ENCODE measurements at regions not wholly inside any gene's neighbourhood (a gene's known extent, or its start where the extent isn't known, plus 50 kb on each side); places are given as distances from the start of the nearest gene placed in this dataset.

GRCh38 chr18:40017021-40017420, 1938.0 kb upstream of the PIK3C3 start:
- no peak overlapping the region for H2AFZ ChIP-seq (ENCODE audit: low read depth, low read length, severe bottlenecking)
- 0 out of 2 replicates have a peak, but pooled peaks cover 7% of the 10 kb centered on the region for H3K9me3 ChIP-seq (ENCODE audit: insufficient read depth, low read length)
- no peaks in the 10 kb centered on the region for H3K79me2 ChIP-seq (ENCODE audit: insufficient read depth, low read length)
- no peaks in the 10 kb centered on the region for H3K36me3 ChIP-seq (ENCODE audit: low read length)
- H3K4me2 ChIP-seq (ENCODE audit: low read depth, low read length, poor library complexity, severe bottlenecking): no peak overlapping the region
- H3K9ac ChIP-seq (ENCODE audit: low read length): no peak overlapping the region
- H3K4me3 ChIP-seq (ENCODE audit: insufficient read depth, low read length, poor library complexity, severe bottlenecking): no peak overlapping the region
- no peak overlapping the region for H3K27ac ChIP-seq (ENCODE audit: low read depth, low read length)
- no peaks in the 10 kb centered on the region for H3F3A ChIP-seq (ENCODE audit: insufficient read depth)
- TF ChIP-seq, protein P1, sequence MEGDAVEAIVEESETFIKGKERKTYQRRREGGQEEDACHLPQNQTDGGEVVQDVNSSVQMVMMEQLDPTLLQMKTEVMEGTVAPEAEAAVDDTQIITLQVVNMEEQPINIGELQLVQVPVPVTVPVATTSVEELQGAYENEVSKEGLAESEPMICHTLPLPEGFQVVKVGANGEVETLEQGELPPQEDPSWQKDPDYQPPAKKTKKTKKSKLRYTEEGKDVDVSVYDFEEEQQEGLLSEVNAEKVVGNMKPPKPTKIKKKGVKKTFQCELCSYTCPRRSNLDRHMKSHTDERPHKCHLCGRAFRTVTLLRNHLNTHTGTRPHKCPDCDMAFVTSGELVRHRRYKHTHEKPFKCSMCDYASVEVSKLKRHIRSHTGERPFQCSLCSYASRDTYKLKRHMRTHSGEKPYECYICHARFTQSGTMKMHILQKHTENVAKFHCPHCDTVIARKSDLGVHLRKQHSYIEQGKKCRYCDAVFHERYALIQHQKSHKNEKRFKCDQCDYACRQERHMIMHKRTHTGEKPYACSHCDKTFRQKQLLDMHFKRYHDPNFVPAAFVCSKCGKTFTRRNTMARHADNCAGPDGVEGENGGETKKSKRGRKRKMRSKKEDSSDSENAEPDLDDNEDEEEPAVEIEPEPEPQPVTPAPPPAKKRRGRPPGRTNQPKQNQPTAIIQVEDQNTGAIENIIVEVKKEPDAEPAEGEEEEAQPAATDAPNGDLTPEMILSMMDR (IDR thresholded peaks at IDR 0.05; ENCODE audit: insufficient read depth, low read length, poor library complexity, severe bottlenecking): no peak
- TF ChIP-seq EZH2phosphoT487 (conservative IDR thresholded peaks at IDR 0.05; ENCODE audit: low read length): no peak
- H3K9me2 ChIP-seq (replicated peaks; ENCODE audit: insufficient read depth, low read length): no peaks in the 10 kb centered on the region
- H4K20me1 ChIP-seq (ENCODE audit: low read depth, low read length): no peaks in the 10 kb centered on the region
- no peaks in the 10 kb centered on the region for H3K27me3 ChIP-seq (ENCODE audit: low read length)

GRCh38 chr18:40016405-40016804, 1938.6 kb upstream of the PIK3C3 start:
- TF ChIP-seq, protein P1 (IDR thresholded peaks at IDR 0.05; ENCODE audit: insufficient read depth, low read length, poor library complexity, severe bottlenecking): no peak
- no peak for TF ChIP-seq EZH2phosphoT487 (conservative IDR thresholded peaks at IDR 0.05; ENCODE audit: low read length)
- H3K9me2 ChIP-seq (replicated peaks; ENCODE audit: insufficient read depth, low read length): no peaks in the 10 kb centered on the region

GRCh38 chr18:40013001-40013609, 1941.9 kb upstream of the PIK3C3 start:
- no peak overlapping the region for H3K4me2 ChIP-seq (ENCODE audit: low read depth, low read length, poor library complexity, severe bottlenecking)
- H3K27me3 ChIP-seq (ENCODE audit: low read length): no peaks in the 10 kb centered on the region
- no peak for TF ChIP-seq EZH2phosphoT487 (conservative IDR thresholded peaks at IDR 0.05; ENCODE audit: low read length)
- TF ChIP-seq, protein P1 (IDR thresholded peaks at IDR 0.05; ENCODE audit: insufficient read depth, low read length, poor library complexity, severe bottlenecking): no peak
- no peak overlapping the region for H3K4me3 ChIP-seq (ENCODE audit: insufficient read depth, low read length, poor library complexity, severe bottlenecking)
- no peak overlapping the region for H2AFZ ChIP-seq (ENCODE audit: low read depth, low read length, severe bottlenecking)
- H3K9me3 ChIP-seq (ENCODE audit: insufficient read depth, low read length): 0 out of 2 replicates have a peak, but pooled peaks cover 4% of the 10 kb centered on the region
- no peaks in the 10 kb centered on the region for H3K9me2 ChIP-seq (replicated peaks; ENCODE audit: insufficient read depth, low read length)
- H4K20me1 ChIP-seq (ENCODE audit: low read depth, low read length): no peaks in the 10 kb centered on the region
- no peak overlapping the region for H3K9ac ChIP-seq (ENCODE audit: low read length)
- H3K27ac ChIP-seq (ENCODE audit: low read depth, low read length): no peak overlapping the region
- H3K79me2 ChIP-seq (ENCODE audit: insufficient read depth, low read length): no peaks in the 10 kb centered on the region
- no peaks in the 10 kb centered on the region for H3K36me3 ChIP-seq (ENCODE audit: low read length)
- no peaks in the 10 kb centered on the region for H3F3A ChIP-seq (ENCODE audit: insufficient read depth)

More at GRCh38 chr18:40016405-40016804, 1938.6 kb upstream of the PIK3C3 start:
- Histone ChIP-seq H3K4me3 (ENCODE audit: insufficient read depth, low read length, poor library complexity, severe bottlenecking) (no peak overlapping the region), H3K4me2 (ENCODE audit: low read depth, low read length, poor library complexity, severe bottlenecking) (no peak overlapping the region), H3K36me3 (ENCODE audit: low read length) (no peaks in the 10 kb centered on the region), H3K9ac (ENCODE audit: low read length) (no peak overlapping the region), H3K9me3 (ENCODE audit: insufficient read depth, low read length) (0 out of 2 replicates have a peak, but pooled peaks cover 7% of the 10 kb centered on the region), H2AFZ (ENCODE audit: low read depth, low read length, severe bottlenecking) (no peak overlapping the region), H3K27ac (ENCODE audit: low read depth, low read length) (no peak overlapping the region), H3K79me2 (ENCODE audit: insufficient read depth, low read length) (no peaks in the 10 kb centered on the region), H3F3A (ENCODE audit: insufficient read depth) (no peaks in the 10 kb centered on the region), H4K20me1 (ENCODE audit: low read depth, low read length) (no peaks in the 10 kb centered on the region), H3K27me3 (ENCODE audit: low read length) (no peaks in the 10 kb centered on the region)

All from SU-DHL-6 (cell line).